Fibroblast of skin of abdomen (primary cell): ENCODE measurements at regions not wholly inside any gene's neighbourhood (a gene's known extent, or its start where the extent isn't known, plus 50 kb on each side); places are given as distances from the start of the nearest gene placed in this dataset.
A peak's percentile ranks its signal among the peaks of the same experiment; 100 is the strongest.

Experiments used
- DNase-seq: peaks from one replicate; pipeline ENCODE4 v3.0.0-alpha.2; 2013

- peak; percentile 95 for DNase-seq
These were observed 173.2 kb upstream of the PRNP start for GRCh38 chr20:4512891-4513550.

- DNase-seq, result peak; percentile 15
These were observed 174.5 kb upstream of the PRNP start for GRCh38 chr20:4511776-4512175.

- DNase-seq, result peak; percentile 14
These were observed 176.3 kb upstream of the PRNP start for GRCh38 chr20:4509825-4510522.

DNA sequence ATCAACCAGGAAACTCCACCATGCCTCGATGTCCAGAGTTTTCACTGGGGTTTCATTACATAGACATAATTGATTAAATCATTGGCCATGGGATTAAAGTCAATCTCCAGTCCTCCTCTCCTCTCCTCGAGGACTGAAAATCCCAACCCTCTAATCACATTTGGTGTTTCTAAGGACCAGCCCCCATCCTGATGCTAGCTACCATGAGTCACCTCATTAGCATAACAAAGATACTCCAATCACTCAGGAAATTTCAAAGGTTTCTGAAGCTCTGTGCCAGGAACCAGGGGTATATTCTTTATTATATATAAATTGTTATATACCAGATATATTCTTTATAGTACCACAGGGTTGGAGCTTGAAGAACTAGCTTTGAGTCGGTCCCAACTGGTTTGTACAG, 177.5 kb upstream of the PRNP start:
- peak; percentile 35 for DNase-seq

DNA sequence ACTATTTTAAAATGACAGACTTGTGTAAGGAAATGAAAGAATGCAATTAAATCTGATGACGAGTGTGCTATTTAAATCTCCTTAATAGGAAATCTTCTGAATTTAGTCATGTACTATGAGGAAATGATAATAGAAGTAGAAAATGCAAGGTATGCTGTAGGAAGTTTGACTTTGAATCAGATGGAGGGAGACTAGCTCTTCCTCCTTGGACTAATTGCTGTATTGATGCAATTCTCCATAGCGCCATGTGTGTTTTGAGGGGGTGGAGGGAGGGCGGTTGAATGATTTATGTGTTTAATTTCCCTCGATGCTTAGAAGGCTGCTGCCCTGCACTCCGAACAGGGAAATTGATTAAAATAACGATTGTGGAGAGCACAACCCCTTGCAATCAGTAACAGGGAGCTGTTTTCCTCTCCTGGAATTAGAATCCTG, 179.0 kb upstream of the PRNP start:
- DNase-seq, result peak; percentile 98

GRCh38 chr20:4504814-4505213, 181.4 kb upstream of the PRNP start:
- DNase-seq, result no peak

- DNase-seq, result no peak
These were observed 183.5 kb upstream of the PRNP start for GRCh38 chr20:4502756-4503155.

DNA sequence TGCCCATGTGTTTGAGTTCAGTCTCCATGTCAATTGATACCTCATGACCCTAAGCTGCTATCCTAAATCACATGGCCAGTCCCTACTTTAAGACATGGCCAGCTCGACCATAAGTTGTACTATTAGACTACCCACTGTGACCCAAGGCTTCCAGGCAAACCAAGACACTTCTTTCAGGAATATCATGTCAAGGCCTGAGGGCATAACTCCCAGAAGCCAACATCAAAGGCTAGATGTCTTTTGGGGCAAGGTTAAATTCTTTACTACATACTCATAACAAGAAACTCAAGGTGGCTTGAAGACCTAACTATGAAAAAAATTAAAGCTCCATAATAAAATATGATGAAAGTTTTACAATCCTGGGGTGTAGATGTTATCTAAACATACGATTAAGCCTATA, 192.9 kb upstream of the PRNP start:
- DNase-seq, result no peak

GRCh38 chr20:4491643-4492042, 194.6 kb upstream of the PRNP start:
- DNase-seq, result peak; percentile 31

GRCh38 chr20:4490606-4491280, 195.5 kb upstream of the PRNP start:
- no peak for DNase-seq

DNA sequence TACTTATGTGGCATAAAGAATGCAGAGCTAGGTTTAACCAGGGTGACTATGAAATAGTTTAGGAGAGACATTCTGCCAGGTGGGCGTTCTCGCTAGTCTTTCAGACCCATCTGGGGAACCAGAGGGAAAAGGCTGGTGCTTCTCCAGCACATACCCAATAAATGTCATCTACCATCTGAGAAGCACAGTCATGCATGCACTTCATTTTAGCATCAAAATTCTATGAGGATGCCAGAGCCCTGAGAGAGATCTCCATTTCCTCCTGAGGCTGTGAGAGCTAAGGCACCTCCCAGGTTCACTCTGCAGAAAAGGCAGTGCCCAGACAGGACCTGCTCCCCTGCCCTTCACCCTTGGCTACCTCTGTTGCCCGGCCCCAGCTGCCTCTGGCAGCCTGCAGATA, 196.2 kb upstream of the PRNP start:
- DNase-seq, result no peak

DNA sequence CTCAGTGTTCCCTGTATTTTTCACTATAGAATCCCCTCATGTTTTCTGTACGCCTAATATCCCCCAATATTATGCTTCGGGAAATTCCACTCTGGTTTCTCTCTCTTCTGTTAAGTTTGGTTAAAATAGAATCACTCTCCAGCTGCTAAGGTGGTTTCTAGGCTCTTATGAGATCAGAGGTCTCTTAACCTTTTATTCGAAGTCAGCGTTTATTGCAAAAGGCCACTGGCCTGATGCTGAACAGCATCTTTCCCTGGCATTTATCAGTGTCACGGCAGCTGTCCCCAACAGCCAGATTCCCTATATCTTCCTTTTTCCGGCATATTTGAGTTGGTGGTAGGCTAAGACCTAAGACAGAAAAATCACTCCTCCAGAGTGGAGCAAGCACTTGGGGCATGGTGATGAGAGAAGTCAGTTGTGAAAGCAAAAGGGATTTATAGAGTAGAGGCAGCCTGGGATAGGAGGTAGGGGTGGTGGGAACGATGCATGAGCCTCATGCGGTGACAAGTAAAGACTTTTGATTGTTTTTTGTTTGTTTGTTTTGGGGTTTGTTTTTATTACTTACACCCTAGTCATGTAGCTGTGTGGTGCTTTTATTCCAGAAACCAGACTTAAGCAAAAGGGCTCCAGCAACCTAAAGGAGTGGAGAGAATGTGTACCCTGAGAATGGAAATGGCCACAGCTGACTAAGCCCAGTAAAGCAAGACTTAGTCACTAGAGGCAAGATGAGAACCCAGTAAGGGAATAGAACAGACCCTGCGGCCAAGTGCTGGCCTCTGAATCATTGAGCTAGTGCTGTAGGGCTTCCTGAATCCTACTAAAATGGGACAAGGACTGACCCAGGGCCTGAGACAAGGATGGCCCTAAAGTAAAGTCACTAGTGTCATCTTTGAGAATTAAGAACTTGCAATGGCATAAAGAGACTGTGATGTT, 197.6 kb upstream of the PRNP start:
- peak; percentile 63 for DNase-seq

DNA sequence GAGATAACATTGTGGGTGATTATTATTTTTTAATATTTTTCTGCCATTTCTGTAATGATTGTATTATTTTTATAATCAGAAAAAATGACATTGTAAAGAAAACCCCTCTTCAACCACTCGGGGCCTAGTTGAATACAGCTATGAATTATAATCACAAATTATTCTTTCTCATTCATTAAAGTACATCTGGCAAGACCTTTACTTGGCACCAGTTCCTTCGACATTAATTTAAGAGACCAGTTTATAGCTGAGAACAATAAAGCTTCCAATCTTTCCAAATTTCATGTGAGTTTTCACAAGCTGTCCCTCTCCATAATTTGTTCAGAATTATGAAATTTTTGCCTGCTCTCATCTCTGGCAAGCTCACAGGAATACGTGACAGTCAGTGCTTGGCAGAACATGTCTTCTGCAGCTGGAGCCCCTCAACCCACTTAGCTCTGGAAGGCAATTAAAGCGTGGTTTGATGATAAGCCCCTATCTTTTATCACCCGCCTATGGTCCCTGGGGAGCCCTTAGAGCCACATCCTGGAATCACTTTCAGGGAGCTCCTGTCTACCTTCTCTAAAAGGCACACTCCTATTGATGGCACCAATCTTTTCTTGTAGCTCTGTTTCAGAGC, 201.8 kb upstream of the PRNP start:
- no peak for DNase-seq

- DNase-seq, result no peak
These were observed 202.3 kb upstream of the PRNP start for GRCh38 chr20:4483961-4484360.

GRCh38 chr20:4483486-4483885, 202.8 kb upstream of the PRNP start:
- peak; percentile 72 for DNase-seq

DNA sequence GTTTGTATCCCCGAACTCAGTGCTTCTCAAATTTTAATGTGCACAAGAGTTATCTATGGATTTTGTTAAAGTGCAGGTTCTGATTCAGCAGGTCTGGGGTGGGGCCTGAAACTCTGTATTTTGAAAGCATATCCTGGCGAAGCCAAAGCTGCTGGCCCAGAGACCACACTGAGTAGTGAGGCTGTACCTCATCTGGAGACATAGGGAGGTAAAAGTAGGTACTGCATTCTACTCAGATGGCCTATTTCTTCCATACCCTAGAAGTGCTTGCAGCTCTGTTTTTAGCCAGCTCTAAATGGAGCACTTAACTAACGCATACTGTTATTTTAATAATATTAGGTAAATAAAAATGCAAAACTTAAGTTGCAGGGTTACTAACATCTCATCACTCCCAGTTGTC, 206.2 kb upstream of the PRNP start:
- no peak for DNase-seq

- DNase-seq, result no peak
These were observed 209.3 kb upstream of the PRNP start for GRCh38 chr20:4476903-4477500.

DNA sequence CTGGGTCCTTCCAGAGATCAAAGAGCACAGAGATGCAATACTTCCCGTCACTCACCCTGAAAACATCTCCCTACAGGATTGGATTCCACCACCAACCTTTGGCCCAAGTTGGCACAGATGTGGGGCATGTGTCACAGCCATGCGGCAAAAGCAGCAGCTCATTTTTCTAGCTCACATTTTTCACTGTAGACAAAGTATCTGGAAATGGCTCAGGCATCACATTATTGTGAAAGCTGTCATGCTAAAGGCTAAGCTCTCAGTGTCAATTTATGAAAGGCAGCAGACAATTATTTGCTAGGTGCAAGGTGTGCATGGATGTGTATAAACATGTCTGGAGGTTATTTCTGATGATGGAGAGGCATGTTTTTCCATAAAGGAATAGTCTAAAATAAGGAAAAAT, 213.3 kb upstream of the PRNP start:
- DNase-seq, result peak; percentile 52

GRCh38 chr20:4471221-4471620, 215.0 kb upstream of the PRNP start:
- peak; percentile 74 for DNase-seq

GRCh38 chr20:4470375-4470774, 215.9 kb upstream of the PRNP start:
- peak; percentile 93 for DNase-seq

DNA sequence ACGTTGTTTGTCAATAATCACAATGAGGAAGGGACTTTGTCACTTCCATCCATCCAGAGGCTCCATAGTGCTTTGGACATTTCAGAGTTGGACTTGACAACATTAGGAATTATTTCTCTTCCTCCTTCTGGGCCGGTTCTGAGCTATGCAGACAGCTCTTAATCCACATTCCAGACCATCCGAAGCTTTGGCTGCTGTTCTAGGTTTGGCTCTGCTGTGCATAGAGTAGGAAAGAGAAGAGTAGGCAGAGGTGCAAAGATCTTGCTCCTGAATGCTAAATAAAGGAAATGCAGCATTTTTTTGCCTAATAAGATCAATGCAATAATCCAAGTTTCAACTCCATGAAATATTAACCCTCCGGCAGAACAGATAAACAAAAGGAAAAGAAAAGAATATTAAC, 216.3 kb upstream of the PRNP start:
- peak; percentile 37 for DNase-seq

- DNase-seq, result no peak
These were observed 218.1 kb upstream of the PRNP start for GRCh38 chr20:4468114-4468513.
